ENCODE measurements at regions not wholly inside any gene's neighbourhood (a gene's known extent, or its start where the extent isn't known, plus 50 kb on each side); places are given as distances from the start of the nearest gene placed in this dataset.

- DNase-seq (ENCODE audit: low spot score), result no peak
Measured at GRCh38 chr20:57059055-57059596, 207.3 kb downstream of the BMP7 start.

GRCh38 chr20:57060407-57061050 lies 205.9 kb downstream of the BMP7 start:
- no peak for DNase-seq (ENCODE audit: low spot score)

GRCh38 chr20:57061051-57061900 lies 205.2 kb downstream of the BMP7 start:
- no peak for DNase-seq (ENCODE audit: low spot score)

GRCh38 chr20:57062241-57062640 lies 204.2 kb downstream of the BMP7 start:
- DNase-seq (ENCODE audit: low spot score), result no peak

GRCh38 chr20:57062696-57063270 lies 203.7 kb downstream of the BMP7 start:
- DNase-seq (ENCODE audit: low spot score), result no peak

- DNase-seq (ENCODE audit: low spot score), result no peak
Measured at GRCh38 chr20:57064836-57065235, 201.6 kb downstream of the BMP7 start.

GRCh38 chr20:57065646-57066045 lies 200.8 kb downstream of the BMP7 start:
- no peak for DNase-seq (ENCODE audit: low spot score)

GRCh38 chr20:57066126-57066900 lies 200.1 kb downstream of the BMP7 start:
- DNase-seq (ENCODE audit: low spot score), result no peak

GRCh38 chr20:57069442-57069841 lies 197.0 kb downstream of the BMP7 start:
- no peak for DNase-seq (ENCODE audit: low spot score)

- no peak for DNase-seq (ENCODE audit: low spot score)
Measured at GRCh38 chr20:57070296-57070695, 196.1 kb downstream of the BMP7 start.

GRCh38 chr20:57071283-57071731 lies 195.1 kb downstream of the BMP7 start:
- DNase-seq (ENCODE audit: low spot score), result no peak

GRCh38 chr20:57071954-57072583 lies 194.4 kb downstream of the BMP7 start:
- no peak for DNase-seq (ENCODE audit: low spot score)

- no peak for DNase-seq (ENCODE audit: low spot score)
Measured at GRCh38 chr20:57073402-57073801, 193.0 kb downstream of the BMP7 start.

GRCh38 chr20:57074386-57074785 lies 192.1 kb downstream of the BMP7 start:
- no peak for DNase-seq (ENCODE audit: low spot score)

GRCh38 chr20:57075181-57075580 lies 191.3 kb downstream of the BMP7 start:
- DNase-seq (ENCODE audit: low spot score), result no peak

GRCh38 chr20:57075603-57076002 lies 190.8 kb downstream of the BMP7 start:
- DNase-seq (ENCODE audit: low spot score), result no peak

- no peak for DNase-seq (ENCODE audit: low spot score)
Measured at GRCh38 chr20:57076152-57076652, 190.2 kb downstream of the BMP7 start.

GRCh38 chr20:57076951-57077350 lies 189.5 kb downstream of the BMP7 start:
- DNase-seq (ENCODE audit: low spot score), result no peak

- no peak for DNase-seq (ENCODE audit: low spot score)
Measured at GRCh38 chr20:57078116-57078515, 188.3 kb downstream of the BMP7 start.

GRCh38 chr20:57079031-57080005 lies 187.1 kb downstream of the BMP7 start:
- DNase-seq (ENCODE audit: low spot score), result no peak

Data from AG08396 (cell line).